Activated CD8-positive, alpha-beta T cell treated with anti-CD3 and anti-CD28 coated beads, Interleukin-2, amount 10 ng/mL, durations not matched to agents 7 days and 5 days (primary cell): ENCODE measurements at regions not wholly inside any gene's neighbourhood (a gene's known extent, or its start where the extent isn't known, plus 50 kb on each side); places are given as distances from the start of the nearest gene placed in this dataset.

ENCODE experiments used
- ATAC-seq: fragments of 150-1000 bp; cut with Tn5 transposase; one replicate; pipeline ENCODE4 v1.10.0; 2021; ENCODE audit warnings: moderate library complexity
- CTCF ChIA-PET: fragments of 350-600 bp; sonication (Branson Sonifier 250); formaldehyde crosslinking; loops from one replicate; lab custom pipeline; 2021; ENCODE audit warnings: antibody characterized with exemption; lab: Charles Lee
- POLR2A ChIA-PET: fragments of 350-600 bp; sonication (Branson Sonifier 250); formaldehyde crosslinking; loops from one replicate; lab custom pipeline; 2021; ENCODE audit warnings: antibody characterized with exemption; lab: Charles Lee
- DNase-seq: peaks from one replicate; pipeline ENCODE4 v3.0.0-alpha.2; 2020
- H3K27ac Mint-ChIP-seq: one replicate; pipeline ENCODE4 v1.8.0; 2021; ENCODE audit warnings: mild to moderate bottlenecking, mixed read lengths
- H3K27me3 Mint-ChIP-seq: one replicate; pipeline ENCODE4 v1.8.0; 2021; ENCODE audit warnings: low read depth, mixed read lengths
- H3K36me3 Mint-ChIP-seq: one replicate; pipeline ENCODE4 v1.8.0; 2021; ENCODE audit warnings: low read depth, mixed read lengths
- H3K4me1 Mint-ChIP-seq: one replicate; pipeline ENCODE4 v1.8.0; 2021; ENCODE audit warnings: low read depth, mixed read lengths
- H3K4me3 Mint-ChIP-seq: one replicate; pipeline ENCODE4 v1.8.0; 2021; ENCODE audit warnings: mild to moderate bottlenecking, mixed read lengths
- H3K9me3 Mint-ChIP-seq: one replicate; pipeline ENCODE4 v1.8.0; 2022; ENCODE audit warnings: mixed read lengths; ENCODE audit not compliant: insufficient read depth

GRCh38 chr2:167861574-167862193 is 385.7 kb downstream of the STK39 start:
- ChIA-PET CTCF (no interaction called here), POLR2A (no interaction called here)
- DNase-seq: no peak
- no peaks in the 10 kb centered on the region for H3K4me1 Mint-ChIP-seq
- no peaks in the 10 kb centered on the region for H3K36me3 Mint-ChIP-seq
- ATAC-seq: no peak
- no peak overlapping the region for H3K4me3 Mint-ChIP-seq
- H3K27ac Mint-ChIP-seq: no peak overlapping the region
- peaks cover 8% of the 10 kb centered on the region for H3K27me3 Mint-ChIP-seq
- no peaks in the 10 kb centered on the region for H3K9me3 Mint-ChIP-seq

- H3K4me1 Mint-ChIP-seq: no peaks in the 10 kb centered on the region
- no peaks in the 10 kb centered on the region for H3K9me3 Mint-ChIP-seq
- no peak for ATAC-seq
- H3K27ac Mint-ChIP-seq: no peak overlapping the region
- no peaks in the 10 kb centered on the region for H3K36me3 Mint-ChIP-seq
- DNase-seq: no peak
- POLR2A ChIA-PET: no interaction called here
- H3K4me3 Mint-ChIP-seq: no peak overlapping the region
- peaks cover 12% of the 10 kb centered on the region for H3K27me3 Mint-ChIP-seq
- CTCF ChIA-PET: no interaction called here
Observed at GRCh38 chr2:167860082-167860481, 387.3 kb downstream of the STK39 start.

GRCh38 chr2:167859676-167860075 is 387.7 kb downstream of the STK39 start:
- DNase-seq (no peak), ATAC-seq (no peak)
- H3K27me3 Mint-ChIP-seq: peaks cover 12% of the 10 kb centered on the region
- H3K36me3 Mint-ChIP-seq: no peaks in the 10 kb centered on the region
- no peak overlapping the region for H3K27ac Mint-ChIP-seq
- no peaks in the 10 kb centered on the region for H3K9me3 Mint-ChIP-seq
- CTCF ChIA-PET: no interaction called here
- H3K4me1 Mint-ChIP-seq: no peaks in the 10 kb centered on the region
- POLR2A ChIA-PET: no interaction called here
- H3K4me3 Mint-ChIP-seq: no peak overlapping the region

GRCh38 chr2:167858086-167858485 is 389.3 kb downstream of the STK39 start:
- DNase-seq (no peak), ATAC-seq (no peak)
- no peaks in the 10 kb centered on the region for H3K9me3 Mint-ChIP-seq
- no peak overlapping the region for H3K27ac Mint-ChIP-seq
- H3K4me3 Mint-ChIP-seq: no peak overlapping the region
- CTCF ChIA-PET: interaction anchor here (1.0 kb wide), 1 partner anchor 261 kb away, joined by 3 read pairs; no protein-coding TSS in a partner anchor
- POLR2A ChIA-PET: no interaction called here
- H3K4me1 Mint-ChIP-seq: no peaks in the 10 kb centered on the region
- H3K36me3 Mint-ChIP-seq: no peaks in the 10 kb centered on the region
- peaks cover 12% of the 10 kb centered on the region for H3K27me3 Mint-ChIP-seq

- ChIA-PET POLR2A (no interaction called here), CTCF (no interaction called here)
- no peaks in the 10 kb centered on the region for H3K4me1 Mint-ChIP-seq
- no peak overlapping the region for H3K4me3 Mint-ChIP-seq
- DNase-seq (no peak), ATAC-seq (no peak)
- no peaks in the 10 kb centered on the region for H3K36me3 Mint-ChIP-seq
- no peak overlapping the region for H3K27ac Mint-ChIP-seq
- H3K9me3 Mint-ChIP-seq: no peaks in the 10 kb centered on the region
- H3K27me3 Mint-ChIP-seq: peaks cover 12% of the 10 kb centered on the region
Observed at GRCh38 chr2:167857416-167857815, 390.0 kb downstream of the STK39 start.

GRCh38 chr2:167856190-167856589 is 391.2 kb downstream of the STK39 start:
- no peaks in the 10 kb centered on the region for H3K9me3 Mint-ChIP-seq
- H3K27me3 Mint-ChIP-seq: peaks cover 10% of the 10 kb centered on the region
- DNase-seq (no peak), ATAC-seq (no peak)
- no peak overlapping the region for H3K4me3 Mint-ChIP-seq
- H3K36me3 Mint-ChIP-seq: no peaks in the 10 kb centered on the region
- no peak overlapping the region for H3K27ac Mint-ChIP-seq
- POLR2A ChIA-PET: no interaction called here
- no peaks in the 10 kb centered on the region for H3K4me1 Mint-ChIP-seq
- CTCF ChIA-PET: no interaction called here

GRCh38 chr2:167855211-167855610 is 392.2 kb downstream of the STK39 start:
- Mint-ChIP-seq H3K27me3 (peaks cover 10% of the 10 kb centered on the region), H3K4me3 (no peak overlapping the region), H3K9me3 (no peaks in the 10 kb centered on the region), H3K27ac (no peak overlapping the region), H3K36me3 (no peaks in the 10 kb centered on the region), H3K4me1 (no peaks in the 10 kb centered on the region)
- DNase-seq (no peak), ATAC-seq (no peak)
- ChIA-PET CTCF (interaction anchor here (1.1 to 1.2 kb wide), 2 partner anchors 8 to 264 kb away, joined by 3 read pairs; no protein-coding TSS in a partner anchor), POLR2A (no interaction called here)

GRCh38 chr2:167853717-167854116 is 393.7 kb downstream of the STK39 start:
- Mint-ChIP-seq H3K36me3 (no peaks in the 10 kb centered on the region), H3K4me3 (no peak overlapping the region), H3K9me3 (no peaks in the 10 kb centered on the region), H3K27ac (no peak overlapping the region), H3K4me1 (no peaks in the 10 kb centered on the region), H3K27me3 (peaks cover 12% of the 10 kb centered on the region)
- ATAC-seq (no peak), DNase-seq (no peak)
- POLR2A ChIA-PET: no interaction called here
- CTCF ChIA-PET: no interaction called here

- H3K4me3 Mint-ChIP-seq: no peak overlapping the region
- no peak for ATAC-seq
- H3K27ac Mint-ChIP-seq: no peak overlapping the region
- no peak for DNase-seq
- H3K27me3 Mint-ChIP-seq: peaks cover 9% of the 10 kb centered on the region
- H3K36me3 Mint-ChIP-seq: no peaks in the 10 kb centered on the region
- H3K4me1 Mint-ChIP-seq: no peaks in the 10 kb centered on the region
- no peaks in the 10 kb centered on the region for H3K9me3 Mint-ChIP-seq
- ChIA-PET POLR2A (no interaction called here), CTCF (no interaction called here)
Observed at GRCh38 chr2:167851876-167852275, 395.5 kb downstream of the STK39 start.

- H3K4me3 Mint-ChIP-seq: no peak overlapping the region
- H3K27me3 Mint-ChIP-seq: peaks cover 8% of the 10 kb centered on the region
- H3K36me3 Mint-ChIP-seq: no peaks in the 10 kb centered on the region
- DNase-seq (no peak), ATAC-seq (no peak)
- CTCF ChIA-PET: interaction anchor here (0.7 kb wide), 1 partner anchor 46 kb away, joined by 4 read pairs; no protein-coding TSS in a partner anchor
- H3K4me1 Mint-ChIP-seq: no peaks in the 10 kb centered on the region
- no peaks in the 10 kb centered on the region for H3K9me3 Mint-ChIP-seq
- H3K27ac Mint-ChIP-seq: no peak overlapping the region
- POLR2A ChIA-PET: no interaction called here
Observed at GRCh38 chr2:167851323-167851860, 396.0 kb downstream of the STK39 start.

GRCh38 chr2:167844714-167845530 is 402.5 kb downstream of the STK39 start:
- H3K36me3 Mint-ChIP-seq: no peaks in the 10 kb centered on the region
- no peaks in the 10 kb centered on the region for H3K4me1 Mint-ChIP-seq
- H3K27me3 Mint-ChIP-seq: peaks cover 4% of the 10 kb centered on the region
- ChIA-PET POLR2A (no interaction called here), CTCF (interaction anchor here (0.6 kb wide), 1 partner anchor 754 kb away, joined by 3 read pairs; no protein-coding TSS in a partner anchor)
- no peak overlapping the region for H3K4me3 Mint-ChIP-seq
- no peaks in the 10 kb centered on the region for H3K9me3 Mint-ChIP-seq
- DNase-seq (no peak), ATAC-seq (no peak)
- H3K27ac Mint-ChIP-seq: no peak overlapping the region

- no peak for DNase-seq
- POLR2A ChIA-PET: no interaction called here
Observed at GRCh38 chr2:167843657-167844056, 403.7 kb downstream of the STK39 start.

More at GRCh38 chr2:167843657-167844056, 403.7 kb downstream of the STK39 start:
- Mint-ChIP-seq H3K27me3 (peaks cover 4% of the 10 kb centered on the region), H3K27ac (no peak overlapping the region), H3K9me3 (no peaks in the 10 kb centered on the region), H3K36me3 (no peaks in the 10 kb centered on the region), H3K4me1 (no peaks in the 10 kb centered on the region), H3K4me3 (no peak overlapping the region)
- no peak for ATAC-seq
- CTCF ChIA-PET: no interaction called here
